Right atrium auricular region (tissue), 2 donors: ENCODE measurements at regions not wholly inside any gene's neighbourhood (a gene's known extent, or its start where the extent isn't known, plus 50 kb on each side); places are given as distances from the start of the nearest gene placed in this dataset.

Source experiments
- DNase-seq: peaks from one replicate; pipeline ENCODE4 v3.0.0-alpha.2; 2019; ENCODE audit warnings: low spot score
- H3K27ac ChIP-seq, 2 donors: fragments of 200-600 bp; sonication (generic); 1 replicate in 1 of 2; 2 replicates in 1 of 2; pipeline ENCODE4 v1.5.1; 2016 to 2019
- H3K27me3 ChIP-seq, 2 donors: fragments of 200-600 bp; sonication (generic); one replicate each; pipeline versions ENCODE4 v1.5.1 to v1.6.0; 2017 to 2019
- H3K36me3 ChIP-seq: fragments of 200-600 bp; sonication (generic); one replicate; pipeline ENCODE4 v1.5.1; 2016
- H3K4me1 ChIP-seq, 2 donors: fragments of 200-600 bp; sonication (generic); one replicate each; pipeline versions ENCODE4 v1.5.1 to v1.6.0; 2017 to 2019
- H3K4me3 ChIP-seq, 2 donors: fragments of 200-600 bp; sonication (generic); 1 replicate in 1 of 2; 2 replicates in 1 of 2; pipeline ENCODE4 v1.5.1; 2017 to 2019; ENCODE audit warnings: mild to moderate bottlenecking in 1 of 2, moderate library complexity in 1 of 2
- H3K9me3 ChIP-seq, 2 donors: fragments of 200-600 bp; sonication (generic); one replicate each; pipeline ENCODE4 v1.5.1; 2019
- TF ChIP-seq, protein P1 (sequence below), 2 donors: fragments of 200-600 bp; sonication (generic); IDR thresholded peaks; one replicate each; pipeline ENCODE4 v1.5.1; 2019; ENCODE audit warnings: antibody characterized with exemption in 2 of 2

DNA sequence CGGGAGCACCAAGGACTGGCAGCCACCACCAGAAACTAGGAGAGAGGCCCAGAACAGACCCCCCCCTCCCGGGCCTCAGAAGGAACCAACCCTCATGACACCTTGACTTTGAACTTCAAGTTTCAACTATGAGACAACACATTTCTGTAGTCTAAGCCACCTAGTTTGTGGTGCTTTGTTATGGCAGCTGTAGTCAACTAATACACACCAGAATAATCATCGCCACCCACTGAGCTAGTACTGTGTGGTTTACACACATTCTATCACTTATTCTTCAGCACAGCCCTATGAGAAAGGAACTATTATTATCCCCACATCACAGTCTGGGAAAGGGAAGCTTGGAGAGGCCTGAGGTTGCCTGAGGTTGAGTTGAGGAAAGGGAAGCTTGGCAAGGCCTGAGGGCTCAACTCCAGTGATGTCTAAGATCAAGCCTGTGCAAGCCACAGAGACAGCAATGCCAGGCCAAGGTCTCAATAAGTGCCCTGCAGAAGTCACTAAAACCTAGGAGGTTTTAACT, 126.6 kb downstream of the FHDC1 start:
- no peak for DNase-seq
- no peaks in the 10 kb centered on the region for H3K4me1 ChIP-seq
- H3K27me3 ChIP-seq: no peaks in the 10 kb centered on the region
- TF ChIP-seq, protein P1, sequence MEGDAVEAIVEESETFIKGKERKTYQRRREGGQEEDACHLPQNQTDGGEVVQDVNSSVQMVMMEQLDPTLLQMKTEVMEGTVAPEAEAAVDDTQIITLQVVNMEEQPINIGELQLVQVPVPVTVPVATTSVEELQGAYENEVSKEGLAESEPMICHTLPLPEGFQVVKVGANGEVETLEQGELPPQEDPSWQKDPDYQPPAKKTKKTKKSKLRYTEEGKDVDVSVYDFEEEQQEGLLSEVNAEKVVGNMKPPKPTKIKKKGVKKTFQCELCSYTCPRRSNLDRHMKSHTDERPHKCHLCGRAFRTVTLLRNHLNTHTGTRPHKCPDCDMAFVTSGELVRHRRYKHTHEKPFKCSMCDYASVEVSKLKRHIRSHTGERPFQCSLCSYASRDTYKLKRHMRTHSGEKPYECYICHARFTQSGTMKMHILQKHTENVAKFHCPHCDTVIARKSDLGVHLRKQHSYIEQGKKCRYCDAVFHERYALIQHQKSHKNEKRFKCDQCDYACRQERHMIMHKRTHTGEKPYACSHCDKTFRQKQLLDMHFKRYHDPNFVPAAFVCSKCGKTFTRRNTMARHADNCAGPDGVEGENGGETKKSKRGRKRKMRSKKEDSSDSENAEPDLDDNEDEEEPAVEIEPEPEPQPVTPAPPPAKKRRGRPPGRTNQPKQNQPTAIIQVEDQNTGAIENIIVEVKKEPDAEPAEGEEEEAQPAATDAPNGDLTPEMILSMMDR (IDR thresholded peaks at IDR 0.05): no peak
- no peak overlapping the region for H3K27ac ChIP-seq
- no peaks in the 10 kb centered on the region for H3K9me3 ChIP-seq
- H3K4me3 ChIP-seq: no peak overlapping the region
- no peaks in the 10 kb centered on the region for H3K36me3 ChIP-seq

DNA sequence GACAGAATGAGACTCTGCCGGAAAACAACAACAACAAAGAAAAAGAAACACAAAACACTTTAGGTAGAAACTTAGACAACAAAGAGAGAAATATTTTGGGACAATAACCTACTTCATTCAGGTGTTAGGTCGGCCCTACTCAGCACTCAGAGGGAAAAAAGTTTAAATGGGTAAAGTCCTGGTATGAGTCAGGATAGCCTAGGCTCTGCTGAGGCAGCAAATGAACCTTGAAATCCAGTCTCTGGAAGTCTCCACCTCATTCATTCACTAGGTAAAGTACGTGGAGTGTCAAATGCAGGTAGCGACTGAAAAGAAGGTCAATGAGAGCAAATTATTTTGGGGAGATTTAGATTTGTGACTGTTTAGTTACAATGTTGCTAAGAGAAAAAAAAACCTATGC, 127.4 kb downstream of the FHDC1 start:
- no peak for DNase-seq
- Histone ChIP-seq H3K36me3 (no peaks in the 10 kb centered on the region), H3K27me3 (no peaks in the 10 kb centered on the region), H3K4me3 (no peak overlapping the region), H3K27ac (no peak overlapping the region), H3K9me3 (no peaks in the 10 kb centered on the region), H3K4me1 (no peaks in the 10 kb centered on the region)
- TF ChIP-seq, protein P1 (IDR thresholded peaks at IDR 0.05): no peak

DNA sequence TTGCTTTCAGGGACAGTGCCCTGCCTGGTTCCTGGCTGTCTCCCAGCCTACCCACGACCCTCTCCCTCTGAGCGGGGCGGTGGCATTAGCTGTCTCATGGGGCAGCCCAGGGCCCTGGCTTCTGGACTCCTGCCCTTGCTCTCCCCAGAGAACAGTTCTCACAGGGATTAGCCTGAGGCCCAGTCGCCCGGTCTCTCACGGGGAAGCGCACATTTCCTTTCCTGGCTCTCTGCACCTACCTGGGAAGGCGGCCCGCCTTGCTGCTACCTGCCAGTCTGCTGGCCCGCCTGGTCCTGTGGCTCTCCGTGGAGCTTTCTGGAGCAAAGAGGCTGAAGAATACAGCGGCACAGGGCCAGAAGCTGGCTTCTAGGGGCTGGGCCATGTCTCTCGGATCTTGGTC, 128.4 kb downstream of the FHDC1 start:
- H3K4me1 ChIP-seq: no peaks in the 10 kb centered on the region
- no peaks in the 10 kb centered on the region for H3K9me3 ChIP-seq
- no peak overlapping the region for H3K4me3 ChIP-seq
- DNase-seq: no peak
- no peaks in the 10 kb centered on the region for H3K27me3 ChIP-seq
- H3K36me3 ChIP-seq: no peaks in the 10 kb centered on the region
- TF ChIP-seq, protein P1 (IDR thresholded peaks at IDR 0.05): no peak
- H3K27ac ChIP-seq: no peak overlapping the region

DNA sequence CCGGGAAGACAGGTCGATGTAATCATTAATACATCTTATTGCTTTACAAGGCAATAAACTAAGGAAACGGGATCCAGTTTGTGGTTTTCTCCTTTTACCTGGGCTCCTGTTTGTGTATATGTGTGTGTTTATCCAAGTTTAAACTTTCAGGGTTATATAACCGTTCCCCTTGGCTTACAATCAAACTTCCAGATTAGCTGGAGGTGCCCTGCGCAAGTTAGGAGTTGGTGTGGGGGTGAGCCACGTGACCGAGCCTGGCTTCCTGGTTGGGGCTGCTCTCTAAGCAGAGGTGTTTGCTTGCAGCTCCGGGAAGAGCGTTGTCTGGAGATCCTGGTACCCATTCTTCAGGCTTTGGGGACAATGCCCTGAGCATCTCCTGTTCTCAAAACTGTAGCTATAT, 129.2 kb downstream of the FHDC1 start:
- no peak overlapping the region for H3K27ac ChIP-seq
- H3K27me3 ChIP-seq: no peaks in the 10 kb centered on the region
- H3K9me3 ChIP-seq: no peaks in the 10 kb centered on the region
- no peaks in the 10 kb centered on the region for H3K36me3 ChIP-seq
- no peaks in the 10 kb centered on the region for H3K4me1 ChIP-seq
- TF ChIP-seq, protein P1 (IDR thresholded peaks at IDR 0.05): no peak
- no peak for DNase-seq
- H3K4me3 ChIP-seq: no peak overlapping the region

DNA sequence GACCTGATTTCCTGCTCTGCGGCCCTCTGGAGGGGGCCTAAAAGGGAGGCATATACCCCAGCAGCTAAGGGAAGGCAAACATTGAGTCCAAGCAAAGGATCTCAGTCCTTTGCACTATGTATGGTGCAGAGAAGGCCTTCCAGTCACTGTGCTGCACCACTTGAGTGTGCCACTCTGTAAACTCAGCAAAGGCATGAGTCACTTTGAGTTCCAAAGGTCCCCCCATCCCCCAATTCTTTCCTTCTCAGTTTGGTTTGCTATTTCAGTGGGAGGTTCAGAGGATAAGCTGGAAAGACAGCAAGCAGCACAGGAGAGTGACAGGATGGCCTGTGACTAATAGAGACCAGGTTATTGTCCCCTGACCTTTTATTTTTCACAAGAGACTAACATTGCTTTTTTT, 131.3 kb downstream of the FHDC1 start:
- no peaks in the 10 kb centered on the region for H3K36me3 ChIP-seq
- no peak for DNase-seq
- TF ChIP-seq, protein P1 (IDR thresholded peaks at IDR 0.05): no peak
- H3K27ac ChIP-seq: no peak overlapping the region
- H3K27me3 ChIP-seq: no peaks in the 10 kb centered on the region
- no peak overlapping the region for H3K4me3 ChIP-seq
- H3K9me3 ChIP-seq: no peaks in the 10 kb centered on the region
- H3K4me1 ChIP-seq: no peaks in the 10 kb centered on the region

DNA sequence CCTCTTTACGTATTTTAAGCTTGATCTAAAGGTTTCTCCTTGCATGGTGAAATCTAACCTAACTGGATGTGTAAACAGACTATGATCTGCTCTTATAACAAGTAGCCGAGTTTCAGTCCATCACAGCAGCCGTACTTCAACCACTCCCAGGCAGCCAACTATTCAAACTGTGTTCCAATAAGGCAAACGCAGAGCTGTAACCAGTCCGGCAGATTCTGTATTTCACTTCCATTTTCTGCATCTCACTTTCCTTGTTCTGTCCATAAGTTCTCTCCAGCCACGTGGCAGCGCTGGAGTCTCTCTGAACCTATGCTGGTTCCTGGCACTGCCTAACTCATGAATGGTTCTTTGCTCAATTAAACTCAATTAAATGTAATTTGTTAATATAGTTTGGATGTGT, 132.6 kb downstream of the FHDC1 start:
- no peak for DNase-seq
- TF ChIP-seq, protein P1 (IDR thresholded peaks at IDR 0.05): no peak

More for the DNA sequence above, 132.6 kb downstream of the FHDC1 start:
- H3K4me3 ChIP-seq: no peak overlapping the region
- no peaks in the 10 kb centered on the region for H3K27me3 ChIP-seq
- H3K4me1 ChIP-seq: no peaks in the 10 kb centered on the region
- H3K9me3 ChIP-seq: no peaks in the 10 kb centered on the region
- no peak overlapping the region for H3K27ac ChIP-seq
- no peaks in the 10 kb centered on the region for H3K36me3 ChIP-seq
